GM19438 (cell line): ENCODE measurements at regions not wholly inside any gene's neighbourhood (a gene's known extent, or its start where the extent isn't known, plus 50 kb on each side); places are given as distances from the start of the nearest gene placed in this dataset.

Source experiments
- ATAC-seq: cut with Tn5 transposase; IDR thresholded peaks from one replicate; pipeline ENCODE4 v1.9.1; 2021; ENCODE audit warnings: low read depth; ENCODE audit not compliant: unreplicated experiment

DNA sequence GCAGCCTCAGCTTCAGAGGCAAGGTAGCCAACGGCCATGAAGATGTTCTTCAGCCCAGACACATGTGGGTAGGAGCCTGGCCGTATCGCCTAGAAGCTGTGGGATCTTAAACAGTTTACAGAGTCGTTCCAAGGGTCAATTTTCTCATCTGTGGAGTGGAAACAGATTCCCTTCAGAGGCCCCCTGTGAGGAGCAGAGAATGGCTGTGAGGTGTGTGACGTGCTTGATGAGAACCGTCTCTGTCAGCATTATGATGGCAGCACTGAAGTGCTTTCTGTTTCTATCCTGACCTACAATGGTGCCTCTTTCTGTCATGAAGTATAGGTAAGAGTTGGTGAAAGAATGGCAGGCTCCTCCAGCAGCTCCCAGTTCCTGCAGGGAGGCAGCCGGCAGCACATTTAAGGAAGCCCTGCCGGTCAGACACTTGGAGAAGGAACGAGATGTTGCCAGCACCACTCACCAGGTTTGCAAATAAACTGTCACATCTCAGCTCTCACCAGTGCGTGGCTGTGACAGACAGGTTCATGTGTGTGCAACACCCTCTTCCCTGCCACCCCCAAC is 277.3 kb downstream of the FOXO1 start:
- ATAC-seq, result peak; percentile 55

DNA sequence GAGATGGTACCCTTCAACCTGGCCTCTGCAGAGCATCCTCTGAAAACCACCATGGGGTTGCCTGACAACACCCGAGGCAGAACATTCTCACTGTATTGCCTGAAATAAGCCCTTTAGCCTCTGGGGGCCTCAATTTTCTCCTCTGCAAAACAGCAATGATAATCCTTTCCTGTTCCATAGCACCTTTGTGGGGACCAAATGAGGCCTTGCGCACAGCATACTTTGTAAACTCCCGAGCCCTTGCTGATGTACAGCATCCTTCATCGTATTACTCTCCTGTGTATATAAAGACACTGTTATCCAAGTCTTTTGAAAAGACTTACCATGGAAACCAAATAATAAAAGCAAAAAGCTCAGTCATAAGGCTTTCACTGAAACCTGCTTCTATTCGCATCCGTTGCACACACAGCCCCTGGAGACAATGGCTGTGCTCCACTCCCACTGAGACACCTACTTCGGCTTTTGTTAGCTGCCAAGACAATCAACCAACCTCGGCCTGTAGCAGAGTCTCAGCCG is 276.0 kb downstream of the FOXO1 start:
- ATAC-seq, result no peak

DNA sequence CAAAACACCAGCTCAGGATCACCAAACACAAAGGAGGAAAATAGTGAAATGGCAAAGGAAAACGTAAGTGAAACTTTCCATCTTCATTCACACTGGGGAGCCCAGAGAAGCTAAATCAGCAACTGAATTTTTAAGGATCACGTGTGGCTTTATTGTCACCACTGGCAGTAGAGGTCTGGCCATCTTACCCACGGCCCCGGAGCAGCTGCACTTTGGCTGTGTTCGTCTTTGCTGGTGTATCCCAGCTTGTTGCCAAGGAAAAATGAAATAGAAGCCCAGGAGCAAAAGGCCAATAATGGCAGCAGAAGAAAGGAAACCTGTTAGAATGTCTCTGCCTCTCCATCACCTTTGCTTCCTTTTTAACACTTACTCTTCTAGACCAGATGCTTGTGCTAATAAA is 274.7 kb downstream of the FOXO1 start:
- no peak for ATAC-seq

DNA sequence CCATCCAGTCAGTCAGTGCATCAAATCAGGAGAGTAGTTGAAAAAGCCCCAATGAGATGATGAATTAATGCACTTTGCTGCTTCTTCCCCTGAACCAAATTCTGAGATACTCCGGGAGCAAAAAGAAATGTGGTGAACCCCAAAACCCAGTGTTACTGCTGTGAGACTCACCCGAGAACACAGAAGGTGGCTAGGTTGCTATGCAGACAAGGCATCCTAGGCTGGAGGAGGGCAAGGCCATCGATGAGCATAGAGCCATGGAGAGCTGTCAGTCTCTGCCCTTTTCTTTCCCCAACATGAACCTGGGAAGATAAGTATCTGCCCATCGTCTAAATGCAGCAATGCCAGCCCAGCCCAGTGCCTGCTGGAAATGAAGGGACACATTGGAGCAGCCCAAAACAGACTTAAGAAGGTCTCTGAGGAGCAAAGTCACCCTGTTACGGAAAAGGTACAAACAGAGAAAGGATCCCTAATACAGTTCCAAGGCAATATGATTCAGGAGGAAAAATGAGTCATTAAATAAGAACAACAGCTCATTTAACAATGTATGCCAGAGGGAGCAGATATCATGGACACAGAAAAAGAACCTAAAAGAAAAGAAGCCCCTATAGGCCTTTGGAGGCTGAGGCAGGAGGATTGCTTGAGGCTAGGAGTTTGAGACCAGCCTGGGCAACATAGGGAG is 272.0 kb downstream of the FOXO1 start:
- no peak for ATAC-seq

DNA sequence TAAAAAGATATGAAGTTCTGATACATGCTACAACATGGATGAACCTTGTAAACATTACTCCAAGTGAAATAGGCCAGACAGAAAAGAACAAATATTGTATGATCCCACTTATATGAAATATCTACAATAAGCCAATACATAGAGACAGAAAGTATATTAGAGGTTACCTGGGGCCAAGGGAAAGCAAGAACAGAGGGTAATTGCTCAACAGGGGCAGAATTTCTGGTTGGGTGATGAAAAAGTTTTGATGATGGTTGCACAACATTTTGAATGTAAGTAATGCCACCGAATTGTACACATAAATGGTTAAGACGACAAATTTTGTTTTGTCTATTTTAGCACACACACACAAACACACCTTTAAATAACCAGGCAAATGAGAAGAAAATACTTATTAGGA is 268.4 kb downstream of the FOXO1 start:
- ATAC-seq, result no peak

DNA sequence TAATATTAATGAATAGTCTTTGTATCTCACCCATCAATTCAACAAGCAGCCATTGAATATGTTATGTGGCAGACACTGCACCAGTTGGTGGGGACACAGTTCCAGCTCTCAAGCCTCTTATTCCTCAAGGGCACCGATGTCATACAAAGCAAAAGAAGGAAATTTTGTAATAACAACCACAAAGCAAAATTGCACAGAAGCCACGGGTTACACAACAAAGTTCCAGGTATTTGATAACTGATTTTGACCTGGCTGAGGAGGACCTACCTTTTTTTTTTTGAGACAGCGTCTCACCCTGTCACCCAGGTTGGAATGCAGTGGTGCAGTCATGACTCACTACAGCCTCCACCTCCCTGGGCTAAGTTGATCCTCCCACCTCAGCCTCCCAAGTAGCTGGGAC is 266.7 kb downstream of the FOXO1 start:
- no peak for ATAC-seq

DNA sequence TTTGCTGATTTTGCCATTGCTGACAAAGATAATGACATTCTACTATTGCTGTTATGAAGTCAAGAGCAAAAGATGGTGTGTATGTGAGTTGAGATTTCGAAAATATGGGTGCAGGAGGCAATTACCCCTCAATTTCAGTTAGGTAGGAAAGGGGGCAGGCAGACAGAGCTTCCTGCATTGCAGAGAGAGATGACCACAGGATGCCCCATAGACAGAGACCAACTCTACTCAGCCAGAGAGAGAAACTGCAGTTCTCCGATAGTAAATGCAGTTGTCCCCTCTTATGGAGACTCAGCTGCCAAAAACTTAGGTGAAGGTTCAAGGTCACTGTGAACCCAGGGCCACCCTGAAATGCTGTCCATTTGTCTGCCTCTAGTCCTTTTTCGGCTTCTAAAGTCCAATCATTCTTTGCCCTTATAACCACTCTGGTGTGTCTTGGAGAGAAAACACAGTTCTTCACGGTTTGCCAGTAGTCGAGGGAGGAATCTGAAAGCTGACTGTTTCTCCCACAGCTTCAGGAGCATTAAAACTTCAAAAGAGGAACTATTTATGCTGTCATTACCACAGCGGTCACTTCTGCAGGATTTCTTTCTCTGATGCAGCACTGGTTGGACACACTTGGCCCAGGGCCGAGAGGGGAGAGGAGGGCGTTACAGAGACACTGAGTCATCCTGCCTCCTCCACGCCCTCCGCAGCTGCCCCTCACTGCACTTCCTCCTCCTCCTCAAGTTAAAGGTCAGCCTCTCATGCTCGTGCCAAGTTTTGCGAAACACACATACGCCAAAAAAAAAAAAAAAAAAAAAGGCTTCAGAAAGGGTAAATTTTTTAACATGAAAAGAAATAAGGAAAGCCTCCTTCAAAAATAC is 264.3 kb downstream of the FOXO1 start:
- peak; percentile 93 for ATAC-seq

DNA sequence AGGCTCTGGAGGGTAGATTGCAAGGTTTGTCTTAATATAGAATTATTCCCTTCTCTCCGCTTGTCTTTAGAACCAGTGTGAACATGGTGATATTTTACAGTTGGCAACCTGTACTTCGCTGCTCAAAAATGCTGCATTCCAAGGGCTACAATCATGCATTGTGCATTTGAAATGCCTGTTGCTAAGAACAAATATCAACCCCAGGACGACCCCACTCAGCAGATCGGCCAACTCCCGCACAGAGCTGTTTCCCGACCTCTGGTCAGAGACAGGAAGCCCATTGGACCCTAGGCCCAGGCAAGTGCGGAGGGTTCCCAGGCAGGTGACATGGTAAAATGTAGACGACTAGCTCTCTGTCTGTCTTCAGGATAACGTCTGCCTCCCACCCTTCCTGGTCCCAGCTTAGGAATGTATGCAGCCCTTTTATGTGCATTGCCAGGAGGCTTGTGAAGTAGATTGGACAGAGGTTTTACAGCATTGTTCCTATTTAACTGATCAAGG is 263.5 kb downstream of the FOXO1 start:
- no peak for ATAC-seq

DNA sequence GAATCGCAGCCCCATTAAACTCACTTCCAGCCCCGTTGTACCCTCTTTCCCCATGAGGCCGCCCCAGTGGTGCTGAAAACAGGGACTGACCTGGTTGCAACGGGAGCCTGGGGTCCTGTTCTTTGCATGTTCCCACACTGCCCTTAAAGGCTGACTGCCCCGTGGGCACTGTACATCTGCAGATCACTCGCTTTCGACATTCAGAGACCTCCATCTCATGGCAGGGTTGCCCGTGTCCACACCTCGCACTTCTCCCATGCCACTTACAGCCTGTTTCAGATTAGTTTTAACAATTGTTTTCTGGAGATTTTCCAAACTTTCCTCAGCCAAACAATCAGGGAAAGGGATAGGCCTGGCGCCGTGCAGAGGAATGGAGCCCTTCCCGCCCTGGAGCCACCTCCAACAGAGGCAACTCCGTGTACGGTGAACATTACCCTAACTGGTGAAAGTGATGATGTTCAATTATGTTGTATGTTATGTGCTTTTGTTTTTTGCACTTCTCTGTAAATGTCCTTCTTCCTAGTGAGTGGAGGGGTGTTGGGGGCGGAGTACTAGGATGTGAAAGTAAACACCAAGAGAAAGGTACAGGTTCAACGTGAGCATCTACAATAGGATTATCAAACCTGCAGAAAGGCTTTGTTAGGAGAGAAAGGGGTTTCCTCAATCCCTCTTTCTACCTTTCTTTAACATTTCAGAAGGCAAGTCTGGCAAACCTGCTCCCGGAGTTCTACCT is 262.8 kb downstream of the FOXO1 start:
- no peak for ATAC-seq

DNA sequence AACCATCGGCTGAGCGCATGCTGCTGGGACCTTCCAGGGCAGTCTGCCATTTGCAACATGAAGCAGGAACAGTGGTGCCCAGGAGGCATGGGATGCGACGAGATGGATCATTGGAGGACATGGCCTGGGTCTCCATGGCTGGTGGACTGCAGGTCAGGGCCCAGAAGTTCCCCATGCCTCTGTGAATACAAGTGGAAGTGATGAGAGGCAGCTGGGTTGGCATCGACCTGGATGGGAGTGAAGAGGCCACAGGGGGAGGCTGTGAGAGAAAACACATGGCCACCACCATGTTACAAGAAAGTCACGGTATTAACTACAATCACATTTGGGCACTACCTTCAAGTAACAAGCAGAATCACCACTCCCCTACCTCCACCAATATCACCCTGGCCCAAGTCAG is 262.0 kb downstream of the FOXO1 start:
- ATAC-seq, result no peak

DNA sequence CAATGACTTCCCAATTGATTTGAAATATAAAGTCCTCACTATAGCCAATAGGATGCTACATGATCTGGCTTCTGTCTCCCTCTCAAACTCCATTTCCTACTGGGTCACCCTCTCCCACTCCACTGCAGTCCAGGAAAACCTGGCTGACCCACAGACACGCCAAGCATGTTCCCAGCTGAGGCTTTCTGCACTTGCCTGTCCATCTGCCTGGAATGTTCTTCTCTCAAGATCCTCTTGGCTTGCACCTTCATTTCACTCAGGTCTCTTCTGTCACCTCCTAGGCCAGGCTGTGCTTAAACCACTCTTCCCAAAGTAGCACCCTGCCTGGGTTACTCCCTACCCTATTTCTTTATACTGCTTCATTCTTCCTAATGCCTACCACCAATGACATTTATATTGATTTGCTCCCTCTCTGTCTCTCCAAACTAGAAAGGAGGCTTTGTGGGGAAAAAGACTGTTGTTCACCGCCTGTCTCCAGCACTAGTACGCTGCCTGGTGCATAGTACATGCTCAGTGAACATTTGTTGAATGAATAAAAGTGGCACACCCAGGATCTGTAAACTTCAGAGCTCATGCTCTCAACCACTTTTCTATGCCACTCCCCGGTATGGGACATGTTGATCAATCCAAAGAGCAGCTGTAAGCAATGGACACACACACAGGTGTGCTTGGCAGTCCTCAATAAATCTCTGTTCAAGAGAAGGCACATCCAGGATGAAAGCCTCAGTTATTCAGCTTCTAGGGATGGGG is 261.3 kb downstream of the FOXO1 start:
- no peak for ATAC-seq

DNA sequence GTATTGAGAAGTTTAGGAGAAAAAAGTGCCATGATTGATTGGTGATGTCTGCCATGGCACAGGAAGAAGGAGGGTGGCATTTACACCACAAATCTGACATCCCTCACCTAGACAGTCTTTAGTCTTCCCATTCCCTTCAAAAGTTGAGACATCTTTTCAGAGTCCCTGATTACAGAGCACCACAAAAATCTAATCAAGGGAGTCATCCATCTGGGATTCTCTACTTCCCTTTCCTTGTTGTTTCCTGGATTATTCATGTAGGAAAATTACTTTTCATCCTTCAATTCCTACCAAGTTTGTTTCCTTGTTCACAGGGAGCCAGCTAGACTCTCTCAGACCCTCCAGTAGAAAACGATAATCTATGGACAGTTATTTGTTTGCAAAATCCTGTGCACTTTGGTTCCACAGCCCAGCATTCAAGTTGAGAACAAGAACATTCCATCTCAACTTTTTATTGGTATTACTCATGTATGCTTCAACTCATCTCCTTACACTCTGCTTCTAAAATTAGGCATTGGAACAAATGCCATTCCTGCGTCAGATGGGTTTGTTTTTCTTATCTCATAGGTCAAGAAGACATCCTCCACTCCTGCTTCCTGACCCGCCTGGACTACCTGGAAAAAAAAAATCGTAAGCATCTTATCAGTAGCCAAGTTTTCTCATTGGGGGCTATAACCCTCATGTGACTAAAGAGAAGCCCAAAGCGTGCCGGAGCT is 259.9 kb downstream of the FOXO1 start:
- no peak for ATAC-seq

DNA sequence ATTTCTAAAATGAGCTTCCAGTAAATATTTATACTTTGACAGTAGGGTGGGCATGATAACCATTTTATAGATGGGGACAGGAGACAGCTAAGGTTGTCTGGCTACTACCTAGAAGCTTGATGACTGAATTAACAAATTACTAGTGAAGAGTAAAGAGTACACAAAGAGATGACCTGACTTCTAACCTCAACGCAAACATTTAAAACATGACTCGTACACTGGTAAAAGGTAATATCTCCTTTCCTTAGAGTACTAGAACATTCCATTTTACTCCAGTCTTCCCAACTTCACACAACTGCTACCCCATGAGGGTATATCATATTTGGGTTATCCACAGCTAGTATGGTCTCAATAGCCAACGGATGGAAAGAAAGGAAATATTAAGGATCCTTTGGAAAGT is 258.9 kb downstream of the FOXO1 start:
- no peak for ATAC-seq

DNA sequence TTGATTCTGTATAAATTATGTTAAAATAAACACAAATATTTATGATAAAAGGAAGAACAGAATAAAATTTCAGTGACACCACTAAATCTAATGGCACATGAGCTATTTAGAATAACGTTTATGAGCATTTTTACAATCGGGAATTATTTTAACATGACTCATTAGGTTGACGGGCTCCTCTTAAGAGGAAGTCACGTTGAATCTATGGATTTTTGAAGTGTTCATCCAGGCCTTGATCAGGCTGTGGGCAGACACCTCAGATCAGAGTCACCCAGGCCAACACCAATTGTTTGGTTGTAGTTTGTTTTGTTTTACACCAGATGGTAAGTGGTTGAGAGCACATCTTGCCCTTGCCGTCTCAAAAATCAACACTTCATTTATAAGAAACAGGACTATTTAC is 257.8 kb downstream of the FOXO1 start:
- no peak for ATAC-seq

DNA sequence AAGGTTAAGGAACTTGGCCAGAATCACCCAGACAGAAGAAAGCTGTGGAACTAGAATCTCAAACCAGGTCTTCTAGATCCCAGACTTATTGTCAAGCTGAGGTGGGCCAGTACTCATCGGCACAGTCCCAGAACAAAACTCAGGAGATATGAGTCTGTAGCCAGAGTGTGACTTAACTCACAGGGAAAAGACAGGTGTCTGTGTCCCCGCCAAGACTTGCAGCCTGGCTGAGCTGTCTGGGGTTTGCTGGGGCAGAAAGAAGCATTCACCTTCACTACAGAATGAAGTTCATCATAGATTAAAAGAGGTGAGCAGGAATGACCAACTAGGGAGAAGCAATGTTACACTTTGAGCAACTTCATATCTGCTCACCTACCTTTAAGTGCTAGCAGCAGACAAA is 257.2 kb downstream of the FOXO1 start:
- no peak for ATAC-seq

DNA sequence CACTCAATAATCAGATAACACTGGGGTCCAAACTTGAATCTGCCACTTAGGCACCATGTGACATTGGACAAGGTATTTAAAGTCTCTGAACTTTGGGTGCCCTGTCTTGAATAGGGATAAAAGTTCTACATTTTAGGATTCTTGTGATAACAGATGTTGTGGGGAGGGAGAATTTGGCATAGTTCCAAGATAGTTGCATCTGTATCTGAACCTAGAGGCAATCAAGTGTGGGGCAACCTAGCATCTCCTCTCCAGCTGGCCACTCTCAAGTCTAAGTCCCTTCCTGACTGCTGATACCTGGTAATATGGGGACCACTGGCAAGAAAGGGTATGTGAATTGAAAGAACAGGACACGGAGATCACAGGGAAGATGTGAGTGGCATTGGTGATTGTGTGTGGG is 256.1 kb downstream of the FOXO1 start:
- no peak for ATAC-seq

DNA sequence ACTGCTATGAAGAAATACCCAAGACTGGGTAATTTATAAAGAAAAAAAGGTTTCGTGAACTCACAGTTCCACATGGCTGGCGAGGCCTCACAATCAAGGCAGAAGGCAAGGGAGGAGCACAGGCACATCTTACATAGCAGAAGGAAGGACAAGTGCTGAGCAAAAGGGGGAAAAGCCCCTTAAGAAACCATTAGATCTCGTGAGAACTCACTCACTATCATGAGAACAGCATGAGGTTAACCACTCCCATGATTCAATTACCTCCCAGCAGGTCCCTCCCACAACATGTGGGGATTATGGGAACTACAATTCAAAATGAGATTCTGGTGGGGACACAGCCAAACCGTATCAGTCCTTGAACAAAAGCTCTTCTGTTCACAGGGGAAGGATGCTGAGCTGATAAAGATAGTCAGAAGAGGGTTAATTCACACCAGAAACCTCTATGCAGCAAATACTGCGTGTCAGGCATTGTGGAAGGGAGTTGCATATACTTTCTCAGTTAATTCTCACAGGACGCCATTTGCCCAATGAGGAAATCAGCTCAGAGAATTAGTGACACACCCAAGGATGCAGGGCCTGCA is 246.2 kb downstream of the FOXO1 start:
- ATAC-seq, result no peak

DNA sequence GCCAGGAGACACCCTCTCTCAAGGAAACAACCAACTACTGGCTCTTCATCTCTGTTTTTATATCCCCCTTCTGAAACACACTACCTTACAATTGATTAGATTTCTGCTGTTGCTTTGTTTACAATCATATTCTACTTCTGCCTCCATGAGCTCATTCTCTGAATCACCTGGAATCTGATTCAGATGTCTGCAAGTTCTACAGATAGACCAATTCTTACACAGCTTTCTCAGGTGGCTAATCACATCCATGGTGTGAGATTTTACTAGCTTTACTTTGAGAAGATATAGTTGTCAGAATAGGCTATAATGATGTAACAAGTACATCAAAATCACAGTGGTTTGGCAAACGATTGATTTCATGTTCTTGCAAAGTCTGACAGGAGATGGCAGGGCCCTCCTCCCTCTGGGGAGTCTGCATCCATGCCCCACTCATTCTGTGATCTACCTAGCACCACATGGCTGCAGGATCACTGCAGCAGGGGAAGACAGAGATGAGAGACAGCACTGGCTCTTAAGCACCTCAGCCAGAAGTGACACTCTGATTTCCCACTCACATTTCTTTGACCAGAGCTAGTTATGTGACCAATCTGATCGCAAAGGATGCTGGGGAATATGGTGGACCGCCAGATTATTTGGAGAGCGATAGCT is 243.7 kb downstream of the FOXO1 start:
- ATAC-seq, result no peak

DNA sequence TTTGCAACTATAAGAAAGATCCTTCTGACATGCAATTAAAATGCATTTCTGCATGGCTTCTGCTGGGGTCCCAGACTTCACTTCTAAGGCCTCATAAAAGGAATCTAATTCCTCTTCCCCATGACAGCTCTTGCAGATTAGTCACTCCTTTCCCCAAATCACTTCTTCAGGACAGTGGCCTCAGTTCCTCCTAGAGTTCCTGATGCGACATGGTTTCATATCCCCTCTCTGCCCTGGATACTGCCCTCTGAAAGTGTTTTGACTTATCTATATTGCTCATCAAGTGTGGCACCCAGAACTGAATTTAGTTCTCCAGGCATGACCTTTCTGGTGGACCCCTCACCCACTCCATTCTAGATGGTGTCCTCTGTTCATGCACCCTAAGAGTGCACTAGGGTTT is 238.1 kb downstream of the FOXO1 start:
- no peak for ATAC-seq
